ENCODE measurements at regions not wholly inside any gene's neighbourhood (a gene's known extent, or its start where the extent isn't known, plus 50 kb on each side); places are given as distances from the start of the nearest gene placed in this dataset.

DNA sequence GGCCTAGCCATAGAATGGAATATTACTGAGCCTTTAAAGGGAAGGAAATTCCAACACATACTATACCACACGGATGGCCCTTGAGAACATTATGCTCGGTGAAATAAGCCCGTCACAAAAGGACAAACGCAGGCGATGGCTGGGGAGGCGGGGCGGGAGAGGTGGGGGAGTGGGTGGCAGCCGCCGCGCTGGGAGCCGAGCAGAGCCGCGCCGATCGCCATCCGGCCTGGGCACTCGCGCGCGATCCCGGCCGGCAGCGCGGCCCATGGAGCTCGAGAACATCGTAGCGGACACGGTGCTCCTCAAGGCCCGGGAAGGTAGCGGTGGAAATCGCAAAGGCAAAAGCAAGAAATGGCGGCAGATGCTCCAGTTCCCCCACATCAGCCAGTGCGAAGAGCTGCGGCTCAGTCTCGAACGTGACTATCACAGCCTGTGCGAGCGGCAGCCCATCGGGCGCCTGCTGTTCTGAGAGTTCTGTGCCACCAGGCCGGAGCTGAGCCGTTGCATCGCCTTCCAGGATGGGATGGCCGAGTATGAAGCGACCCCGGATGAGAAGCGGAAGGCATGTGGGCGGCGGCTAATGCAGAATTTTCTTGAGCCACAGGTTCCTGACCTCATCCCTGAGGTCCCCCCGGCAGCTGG lies 140.1 kb downstream of the ZDHHC20 start:
- no peak for DNase-seq (ENCODE audit: low spot score)

DNA sequence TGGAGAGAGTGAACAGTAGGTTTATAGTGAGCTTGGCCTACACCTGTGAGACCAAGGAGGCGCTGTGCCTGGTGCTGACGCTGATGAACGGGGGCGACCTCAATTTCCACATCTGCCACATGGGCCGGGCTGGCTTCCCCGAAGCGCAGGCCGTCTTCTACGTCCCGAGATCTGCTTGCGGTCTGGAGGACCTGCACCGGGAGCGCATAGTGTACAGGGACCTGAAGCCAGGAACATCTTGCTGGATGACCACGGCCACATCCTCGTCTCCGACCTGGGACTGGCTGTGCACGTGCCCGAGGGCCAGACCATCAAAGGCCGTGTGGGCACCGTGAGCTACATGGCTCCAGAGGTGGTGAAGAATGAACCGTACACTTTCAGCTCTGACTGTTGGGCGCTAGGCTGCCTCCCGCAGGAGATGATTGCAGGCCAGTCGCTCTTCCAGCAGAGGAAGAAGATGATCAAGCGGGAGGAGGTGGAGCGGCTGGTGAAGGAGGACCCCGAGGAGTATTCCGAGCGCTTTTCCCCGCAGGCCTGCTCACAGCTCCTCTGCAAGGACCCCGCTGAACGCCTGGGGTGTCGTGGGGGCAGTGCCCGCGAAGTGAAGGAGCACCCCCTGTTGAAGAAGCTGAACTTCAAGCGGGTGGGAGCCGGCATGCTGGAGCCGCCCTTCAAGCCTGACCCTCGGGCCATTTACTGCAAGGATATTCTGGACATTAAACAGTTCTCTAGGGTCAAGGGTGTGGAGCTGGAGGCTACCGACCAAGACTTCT lies 139.0 kb downstream of the ZDHHC20 start:
- DNase-seq (ENCODE audit: low spot score) = no peak

DNA sequence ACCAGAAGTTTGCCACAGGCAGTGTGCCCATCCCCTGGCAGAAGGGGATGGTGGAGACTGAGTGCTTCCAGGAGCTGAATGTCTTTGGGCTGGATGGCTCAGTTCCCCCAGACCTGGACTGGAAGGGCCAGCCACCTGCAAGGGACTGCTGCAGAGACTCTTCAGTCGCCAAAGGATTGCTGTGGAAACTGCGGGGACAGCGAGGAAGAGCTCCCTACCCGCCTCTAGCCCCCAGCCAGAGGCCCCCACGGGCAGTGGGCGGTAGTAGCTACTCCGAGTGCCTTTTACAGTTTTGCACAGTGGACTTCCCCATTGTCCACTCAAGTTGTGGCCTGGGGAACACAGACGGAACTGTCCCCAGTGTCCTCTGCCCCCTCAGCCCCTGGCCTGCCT lies 138.5 kb downstream of the ZDHHC20 start:
- no peak for DNase-seq (ENCODE audit: low spot score)

DNA sequence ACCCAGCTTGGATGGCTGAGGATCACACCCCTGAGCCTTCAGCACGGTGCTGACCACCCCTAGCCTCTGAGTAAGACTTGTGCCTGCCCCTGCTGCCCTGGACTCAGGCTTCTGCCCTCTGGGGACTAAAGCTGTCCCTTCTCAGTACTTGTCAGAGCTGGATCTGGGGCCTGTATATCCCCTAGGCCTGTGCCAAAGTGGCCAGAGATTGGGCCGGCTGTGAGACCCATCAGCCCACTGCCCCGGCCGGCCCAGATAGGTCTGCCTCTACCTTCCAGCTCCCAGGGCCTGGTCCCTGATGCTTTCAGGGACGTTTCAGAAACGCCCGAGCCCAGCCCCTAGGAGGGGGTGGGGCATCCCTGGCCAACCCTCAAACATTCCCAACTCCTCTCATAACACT lies 137.8 kb downstream of the ZDHHC20 start:
- DNase-seq (ENCODE audit: low spot score) = no peak

DNA sequence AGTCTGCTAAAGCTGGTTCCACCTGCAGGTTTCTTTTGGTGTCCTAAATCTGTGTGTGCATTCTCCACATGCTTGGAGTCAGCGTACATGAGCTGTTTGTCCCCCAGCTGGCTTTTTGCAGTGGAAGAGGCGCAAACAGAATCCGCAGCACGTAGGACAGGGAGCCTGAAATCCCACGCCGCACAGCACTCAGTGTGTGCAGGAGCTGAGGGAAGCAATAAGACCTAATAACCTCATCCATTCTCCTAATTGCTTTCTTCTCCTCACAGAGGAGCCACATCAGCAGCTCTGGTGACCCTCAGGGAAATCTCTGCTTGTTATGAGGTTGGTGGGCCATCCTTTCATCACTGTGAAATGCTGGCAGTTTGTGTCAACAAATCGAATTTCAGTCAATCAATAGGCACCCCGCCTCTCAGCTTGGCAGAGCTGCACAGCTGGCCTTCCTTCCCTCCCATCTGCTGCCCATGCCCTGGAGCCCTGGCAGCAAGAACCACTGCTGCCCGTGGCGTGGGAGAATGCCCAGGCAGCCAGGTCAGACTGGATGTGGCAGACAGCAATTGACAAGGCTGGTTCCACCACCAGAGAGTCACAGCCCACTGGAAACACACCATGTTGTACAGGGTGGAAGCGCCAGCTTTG lies 136.7 kb downstream of the ZDHHC20 start:
- no peak for DNase-seq (ENCODE audit: low spot score)
